IMR-90 (cell line): ENCODE measurements at regions not wholly inside any gene's neighbourhood (a gene's known extent, or its start where the extent isn't known, plus 50 kb on each side); places are given as distances from the start of the nearest gene placed in this dataset.

Experiments
- ATAC-seq: fragments of 200-7000 bp; cut with Tn5 transposase; 2 replicates; pipeline ENCODE4 v1.9.1; 2020; ENCODE audit warnings: low read depth, mild to moderate bottlenecking, moderate library complexity
- BruUV-seq: library from RNA; stranded (reverse); fragments of 400-500 nt; replicated peaks from 2 replicates; lab custom pipeline; 2021; lab: Mats Ljungman, UMichigan
- CTCF ChIA-PET: fragments of 300-600 bp; formaldehyde crosslinking; extraction: SDS; loops from one replicate; lab custom pipeline; 2021; ENCODE audit warnings: antibody characterized with exemption; lab: Yijun Ruan, JAX
- POLR2A ChIA-PET: fragments of 300-600 bp; sonication (Branson Sonifier 250); formaldehyde crosslinking; loops from one replicate; lab custom pipeline; 2022; ENCODE audit warnings: antibody characterized with exemption; ENCODE audit not compliant: unreplicated experiment; lab: Charles Lee
- DNase-seq: peaks from one replicate; pipeline ENCODE4 v3.0.0; 2013
- H2AFZ ChIP-seq: replicated peaks from 2 replicates; pipeline ENCODE3; 2013; ENCODE audit warnings: low read length, mild to moderate bottlenecking; ENCODE audit not compliant: poor library complexity
- H2AK5ac ChIP-seq: 2 replicates; pipeline ENCODE4 v1.6.1; 2013; ENCODE audit warnings: low read depth, low read length, inconsistent platforms
- H2AK9ac ChIP-seq: replicated peaks from 2 replicates; pipeline ENCODE3; 2013; ENCODE audit warnings: mild to moderate bottlenecking, low read depth, low read length, moderate library complexity; ENCODE audit not compliant: poor library complexity
- H2BK120ac ChIP-seq: 2 replicates; pipeline ENCODE4 v1.6.1; 2013; ENCODE audit warnings: low read depth, low read length, inconsistent platforms
- H2BK15ac ChIP-seq: 3 replicates; pipeline ENCODE4 v1.6.1; 2013; ENCODE audit warnings: low read depth, low read length, inconsistent platforms
- H2BK20ac ChIP-seq: 2 replicates; pipeline ENCODE4 v1.6.1; 2013; ENCODE audit warnings: low read depth, mild to moderate bottlenecking, inconsistent platforms, low read length, moderate library complexity
- H2BK5ac ChIP-seq: 2 replicates; pipeline ENCODE4 v1.6.1; 2013; ENCODE audit warnings: mild to moderate bottlenecking, low read depth, low read length, inconsistent platforms; ENCODE audit not compliant: poor library complexity, severe bottlenecking
- H3K14ac ChIP-seq: replicated peaks from 2 replicates; pipeline ENCODE4 v1.6.1; 2013; ENCODE audit warnings: low read depth, low read length, inconsistent platforms
- H3K18ac ChIP-seq: 2 replicates; pipeline ENCODE4 v1.6.1; 2013; ENCODE audit warnings: low read depth, low read length, control low read depth
- H3K23ac ChIP-seq: 2 replicates; pipeline ENCODE4 v1.6.1; 2013; ENCODE audit warnings: low read depth, low read length, inconsistent platforms
- H3K27ac ChIP-seq: 2 replicates; pipeline ENCODE4 v1.5.1; 2013; ENCODE audit warnings: mild to moderate bottlenecking, control low read depth, low read length; ENCODE audit not compliant: insufficient read depth
- H3K27me3 ChIP-seq: 2 replicates; pipeline ENCODE4 v1.6.1; 2013; ENCODE audit warnings: low read length; ENCODE audit not compliant: control insufficient read depth, insufficient read depth
- H3K36me3 ChIP-seq: 2 replicates; pipeline ENCODE4 v1.6.1; 2013; ENCODE audit warnings: low read length, mixed read lengths; ENCODE audit not compliant: control insufficient read depth, insufficient read depth
- H3K4ac ChIP-seq: 2 replicates; pipeline ENCODE4 v1.6.1; 2013; ENCODE audit warnings: low read depth, low read length, inconsistent platforms
- H3K4me1 ChIP-seq: 2 replicates; pipeline ENCODE4 v1.6.1; 2013; ENCODE audit warnings: low read length, mixed read lengths; ENCODE audit not compliant: control insufficient read depth, insufficient read depth
- H3K4me2 ChIP-seq: 2 replicates; pipeline ENCODE4 v1.6.1; 2013; ENCODE audit warnings: low read depth, mild to moderate bottlenecking, control low read depth, low read length, moderate library complexity
- H3K4me3 ChIP-seq: 2 replicates; pipeline ENCODE4 v1.5.1; 2013; ENCODE audit warnings: low read depth, mild to moderate bottlenecking, control low read depth, low read length, moderate library complexity; ENCODE audit not compliant: insufficient read depth
- H3K56ac ChIP-seq: 2 replicates; pipeline ENCODE4 v1.6.1; 2013; ENCODE audit warnings: low read length, inconsistent platforms; ENCODE audit not compliant: insufficient read depth; ENCODE audit errors: extremely low read depth
- H3K79me1 ChIP-seq, 2 experiments: 2 replicates each; pipeline ENCODE4 v1.6.1; 2013; ENCODE audit warnings: low read length in 2 of 2, inconsistent platforms in 1 of 2, low read depth in 1 of 2
- H3K9ac ChIP-seq: 2 replicates; pipeline ENCODE4 v1.6.1; 2013; ENCODE audit warnings: low read depth, low read length, control low read depth
- H3K9me1 ChIP-seq: 2 replicates; pipeline ENCODE4 v1.6.1; 2013; ENCODE audit warnings: low read length, inconsistent platforms; ENCODE audit not compliant: insufficient read depth
- H3K9me3 ChIP-seq: 2 replicates; pipeline ENCODE4 v1.6.1; 2013; ENCODE audit warnings: low read length; ENCODE audit not compliant: control insufficient read depth, insufficient read depth
- H4K20me1 ChIP-seq: 2 replicates; pipeline ENCODE4 v1.6.1; 2013; ENCODE audit warnings: low read length, inconsistent platforms; ENCODE audit not compliant: insufficient read depth
- H4K5ac ChIP-seq: 2 replicates; pipeline ENCODE4 v1.6.1; 2013; ENCODE audit warnings: mild to moderate bottlenecking, low read depth, low read length, control low read depth
- H4K8ac ChIP-seq, 2 experiments: 2 replicates each; pipeline ENCODE4 v1.6.1; 2013; ENCODE audit warnings: low read depth in 2 of 2, low read length in 2 of 2, control low read depth in 1 of 2, inconsistent platforms in 1 of 2
- H4K91ac ChIP-seq: 2 replicates; pipeline ENCODE4 v1.6.1; 2013; ENCODE audit warnings: low read depth, low read length, inconsistent platforms; ENCODE audit not compliant: insufficient read depth
- CEBPB ChIP-seq: IDR thresholded peaks from 2 replicates; pipeline ENCODE4 v1.6.1; 2012; ENCODE audit warnings: low read depth, low read length, improper control_type of control experiment
- CHD1 ChIP-seq: IDR thresholded peaks from 2 replicates; pipeline ENCODE4 v1.6.1; 2012; ENCODE audit warnings: low read depth, low read length, improper control_type of control experiment
- CTCF ChIP-seq: conservative IDR thresholded peaks from 2 replicates; pipeline ENCODE4 v1.5.1; 2012; ENCODE audit warnings: mild to moderate bottlenecking, low read depth, low read length, improper control_type of control experiment
- ELK1 ChIP-seq: fragments of 150-350 bp; IDR thresholded peaks from 2 replicates; pipeline ENCODE4 v1.6.1; 2016; ENCODE audit warnings: low read depth, mild to moderate bottlenecking, low read length, moderate library complexity, borderline replicate concordance
- FOS ChIP-seq: fragments of 150-350 bp; IDR thresholded peaks from 2 replicates; pipeline ENCODE4 v1.6.1; 2016; ENCODE audit warnings: low read depth, low read length
- MAFK ChIP-seq: IDR thresholded peaks from 2 replicates; pipeline ENCODE4 v1.6.1; 2012; ENCODE audit warnings: low read depth, low read length, improper control_type of control experiment
- MAZ ChIP-seq: IDR thresholded peaks from 2 replicates; pipeline ENCODE4 v1.6.1; 2012; ENCODE audit warnings: low read depth, mild to moderate bottlenecking, low read length, improper control_type of control experiment, moderate library complexity, borderline replicate concordance
- MXI1 ChIP-seq: IDR thresholded peaks from 2 replicates; pipeline ENCODE4 v1.6.1; 2012; ENCODE audit warnings: low read depth, mild to moderate bottlenecking, low read length, moderate library complexity, borderline replicate concordance
- NFE2L2 ChIP-seq: fragments of 150-350 bp; IDR thresholded peaks from 2 replicates; pipeline ENCODE4 v1.6.1; 2016; ENCODE audit warnings: low read depth, mild to moderate bottlenecking, low read length
- POLR2A ChIP-seq: IDR thresholded peaks from 2 replicates; pipeline ENCODE4 v1.6.1; 2012; ENCODE audit warnings: mild to moderate bottlenecking, low read depth, low read length
- RAD21 ChIP-seq: IDR thresholded peaks from 2 replicates; pipeline ENCODE4 v1.6.1; 2012; ENCODE audit warnings: low read length, improper control_type of control experiment
- RCOR1 ChIP-seq: IDR thresholded peaks from 2 replicates; pipeline ENCODE4 v1.6.1; 2012; ENCODE audit warnings: mild to moderate bottlenecking, low read length, improper control_type of control experiment; ENCODE audit not compliant: insufficient replicate concordance
- RFX5 ChIP-seq: IDR thresholded peaks from 2 replicates; pipeline ENCODE4 v1.8.0; 2012; ENCODE audit warnings: low read depth, mild to moderate bottlenecking, low read length, moderate library complexity
- SMC3 ChIP-seq: fragments of 150-350 bp; IDR thresholded peaks from 2 replicates; pipeline ENCODE4 v1.6.1; 2016; ENCODE audit warnings: low read depth, mild to moderate bottlenecking, antibody characterized with exemption, low read length, moderate library complexity
- WGBS, 2 experiments: methylation state at CpG; one replicate each; pipeline versions ENCODE4 v1.1.5 to v1.1.7; 2013; ENCODE audit warnings: missing lambda C conversion rate in 2 of 2; ENCODE audit not compliant: insufficient read length in 1 of 2; ENCODE audit errors: extremely low coverage in 2 of 2; 5-methylcytosine and 5-hydroxymethylcytosine counted together
- dilution Hi-C: fragments of 300-500 bp; cut with HindIII; formaldehyde crosslinking; loops from one replicate; pipeline ENCODE4 v1.14.3; 2018; ENCODE audit warnings: low sequenced_read_pairs; ENCODE audit not compliant: unreplicated experiment
- in situ Hi-C: fragments of 300-500 bp; cut with MboI; formaldehyde crosslinking; loops from 3 replicates; pipeline ENCODE4 v1.14.3; 2019; ENCODE audit warnings: low sequenced_read_pairs, inconsistent platforms, mixed read lengths
- intact Hi-C: fragments of 100-400 bp; cut with micrococcal nuclease; formaldehyde crosslinking; loops from 2 replicates; pipeline ENCODE4 v1.10.0; 2022
- TF ChIP-seq, protein P1 (sequence below): fragments of 150-350 bp; IDR thresholded peaks from 2 replicates; pipeline ENCODE4 v1.6.1; 2017; ENCODE audit warnings: mild to moderate bottlenecking, antibody characterized with exemption, low read length, low read depth

- no peaks in the 10 kb centered on the region for H3K9me1 ChIP-seq
- no peak overlapping the region for H3K56ac ChIP-seq
- H3K4me2 ChIP-seq, result no peak overlapping the region
- DNase-seq (no peak), ATAC-seq (no peak)
- no peak overlapping the region for H4K5ac ChIP-seq
- dilution Hi-C loops (no loop called here), intact Hi-C loops (no loop called here), in situ Hi-C loops (no loop called here)
- no peak overlapping the region for H2AK5ac ChIP-seq
- no peaks in the 10 kb centered on the region for H3K79me1 ChIP-seq
- no peaks in the 10 kb centered on the region for H3K4me1 ChIP-seq
- H3K27me3 ChIP-seq, result no peaks in the 10 kb centered on the region
- H3K36me3 ChIP-seq, result no peaks in the 10 kb centered on the region
- H4K20me1 ChIP-seq, result no peaks in the 10 kb centered on the region
- H2BK5ac ChIP-seq, result no peak overlapping the region
- POLR2A ChIA-PET, result no interaction called here
- H2BK15ac ChIP-seq, result no peak overlapping the region
- H3K18ac ChIP-seq, result no peak overlapping the region
- no peak overlapping the region for H2AK9ac ChIP-seq
- H3K27ac ChIP-seq, result no peak overlapping the region
- H4K91ac ChIP-seq, result no peak overlapping the region
- H2AFZ ChIP-seq, result no peak overlapping the region
- TF ChIP-seq ELK1, result no peak
- no peak for TF ChIP-seq RCOR1
- no peak for TF ChIP-seq FOS
- TF ChIP-seq MAZ, result no peak
- TF ChIP-seq POLR2A, result no peak
- TF ChIP-seq, protein P1, sequence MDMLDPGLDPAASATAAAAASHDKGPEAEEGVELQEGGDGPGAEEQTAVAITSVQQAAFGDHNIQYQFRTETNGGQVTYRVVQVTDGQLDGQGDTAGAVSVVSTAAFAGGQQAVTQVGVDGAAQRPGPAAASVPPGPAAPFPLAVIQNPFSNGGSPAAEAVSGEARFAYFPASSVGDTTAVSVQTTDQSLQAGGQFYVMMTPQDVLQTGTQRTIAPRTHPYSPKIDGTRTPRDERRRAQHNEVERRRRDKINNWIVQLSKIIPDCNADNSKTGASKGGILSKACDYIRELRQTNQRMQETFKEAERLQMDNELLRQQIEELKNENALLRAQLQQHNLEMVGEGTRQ, result no peak
- TF ChIP-seq CEBPB, result no peak
- TF ChIP-seq MAFK, result no peak
- TF ChIP-seq CHD1, result no peak
- TF ChIP-seq RFX5, result no peak
- no peak for TF ChIP-seq SMC3
- no peak for TF ChIP-seq MXI1
- no peak for TF ChIP-seq RAD21
- no peak for TF ChIP-seq CTCF
- no peak for TF ChIP-seq NFE2L2
- whole genome bisulfite sequencing, 2 experiments, result no CpG with 5 or more reads among the region's 2 CpGs
- H2BK20ac ChIP-seq, result no peak overlapping the region
- no peak overlapping the region for H3K23ac ChIP-seq
- no peaks in the 10 kb centered on the region for H3K9me3 ChIP-seq
- no TSS peak for BruUV-seq
- CTCF ChIA-PET, result no interaction called here
- H3K4ac ChIP-seq, result no peak overlapping the region
- H4K8ac ChIP-seq, result no peak overlapping the region
- H2BK120ac ChIP-seq, result no peak overlapping the region
- H3K14ac ChIP-seq, result no peak overlapping the region
- H3K9ac ChIP-seq, result no peak overlapping the region
- H3K4me3 ChIP-seq, result no peak overlapping the region
Measured at GRCh38 chr2:72051204-72051603, 96.5 kb downstream of the CYP26B1 start.
